CD4-positive, alpha-beta T cell treated with Interleukin-15 for 1 hour (primary cell): ENCODE measurements at regions not wholly inside any gene's neighbourhood (a gene's known extent, or its start where the extent isn't known, plus 50 kb on each side); places are given as distances from the start of the nearest gene placed in this dataset.

Experiments
- DNase-seq: peaks from one replicate; pipeline ENCODE4 v3.0.0-alpha.2; 2020

DNA sequence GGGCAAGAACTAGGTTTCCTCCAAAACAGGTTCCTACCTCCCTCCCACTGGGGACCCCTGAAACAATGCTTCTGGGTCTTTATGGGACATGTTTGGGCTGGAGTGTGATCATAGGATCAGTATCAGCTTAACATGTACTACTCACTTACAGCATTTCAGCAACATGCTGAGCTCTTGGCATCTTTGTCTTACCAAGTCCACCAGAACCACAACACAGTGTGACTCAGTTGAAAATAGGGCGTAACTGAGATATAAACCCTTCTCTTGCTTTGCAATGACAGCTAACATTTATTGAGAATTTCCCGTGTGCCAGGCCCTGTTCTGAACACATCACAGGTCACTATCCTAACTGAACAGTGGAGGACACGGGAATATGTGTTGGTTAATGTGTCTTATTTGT, 218.5 kb upstream of the LNX1 start:
- no peak for DNase-seq

DNA sequence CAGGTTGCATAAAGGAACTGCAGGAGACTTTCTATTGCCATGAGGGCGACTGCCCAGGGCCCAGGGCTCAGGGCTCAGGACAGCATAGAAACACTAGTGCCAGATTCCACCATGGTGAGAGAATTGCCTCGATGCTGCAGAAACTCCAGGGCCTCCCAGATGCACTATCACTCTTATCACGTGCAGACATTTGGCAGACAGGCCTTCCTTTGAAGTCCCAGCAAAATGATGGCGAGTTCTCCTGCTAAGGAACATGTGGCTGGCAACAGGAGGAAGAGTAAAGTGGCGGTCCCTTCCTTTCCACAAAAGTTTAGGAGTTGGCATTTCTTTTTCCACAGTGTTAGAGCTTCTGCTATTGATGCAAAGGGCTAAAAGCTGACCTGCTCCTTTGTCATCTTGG, 214.0 kb upstream of the LNX1 start:
- no peak for DNase-seq

DNA sequence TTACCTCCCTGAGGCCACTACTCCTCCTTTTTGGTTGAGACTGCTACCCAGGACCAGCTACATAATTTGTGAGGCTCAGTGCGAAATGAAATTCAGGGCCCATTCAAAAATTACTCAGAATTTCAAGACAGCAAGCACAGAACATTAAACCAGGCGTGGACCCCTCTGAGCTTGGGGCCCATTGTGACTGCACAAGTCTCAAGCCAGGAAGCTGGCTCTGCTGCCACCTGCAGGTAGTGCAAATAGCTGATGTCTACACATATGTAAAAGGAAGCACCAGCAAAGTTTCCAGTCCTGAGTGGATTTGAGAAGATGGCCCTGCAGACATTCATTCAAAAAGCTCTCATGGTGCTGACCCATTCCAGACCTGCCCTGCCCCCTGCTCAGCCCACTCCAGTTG, 213.4 kb upstream of the LNX1 start:
- no peak for DNase-seq

DNA sequence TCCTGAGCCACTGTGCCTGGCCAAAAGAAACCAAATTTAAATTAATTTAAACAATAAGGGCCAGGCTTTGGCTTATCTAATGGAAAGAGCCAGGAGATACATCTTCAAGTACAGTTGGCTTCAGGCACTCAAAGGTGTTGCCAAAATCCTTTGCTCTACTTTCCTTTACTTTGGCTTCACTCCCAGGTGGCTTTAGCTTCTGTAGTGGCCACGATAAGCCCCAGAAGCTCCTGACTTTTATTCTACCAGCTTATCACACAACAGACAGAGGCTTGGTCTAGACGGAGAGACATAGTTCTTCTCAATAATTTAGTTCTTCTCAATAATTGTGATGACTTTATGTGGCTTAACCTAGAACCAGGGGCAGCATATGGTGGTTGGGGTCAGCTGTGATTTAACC, 211.2 kb upstream of the LNX1 start:
- no peak for DNase-seq

DNA sequence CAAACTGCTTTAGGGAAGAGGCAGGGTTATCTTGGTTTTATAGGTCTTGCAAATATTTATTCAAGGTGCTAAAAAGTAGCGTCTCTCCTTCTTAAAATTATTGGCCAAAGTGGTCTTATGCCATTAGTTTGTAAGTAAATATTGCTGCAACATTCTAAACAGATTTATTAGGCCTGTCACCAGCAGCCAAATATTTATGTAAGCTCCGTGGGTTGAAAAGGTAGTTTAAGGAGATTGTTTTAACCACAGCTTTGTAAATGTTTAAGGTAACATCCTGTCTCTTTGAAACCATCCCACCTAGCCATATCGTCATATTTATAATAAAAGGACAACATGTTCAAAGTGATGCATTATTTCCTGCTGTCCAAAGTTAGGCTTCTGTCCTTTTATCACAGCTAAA, 210.1 kb upstream of the LNX1 start:
- no peak for DNase-seq

DNA sequence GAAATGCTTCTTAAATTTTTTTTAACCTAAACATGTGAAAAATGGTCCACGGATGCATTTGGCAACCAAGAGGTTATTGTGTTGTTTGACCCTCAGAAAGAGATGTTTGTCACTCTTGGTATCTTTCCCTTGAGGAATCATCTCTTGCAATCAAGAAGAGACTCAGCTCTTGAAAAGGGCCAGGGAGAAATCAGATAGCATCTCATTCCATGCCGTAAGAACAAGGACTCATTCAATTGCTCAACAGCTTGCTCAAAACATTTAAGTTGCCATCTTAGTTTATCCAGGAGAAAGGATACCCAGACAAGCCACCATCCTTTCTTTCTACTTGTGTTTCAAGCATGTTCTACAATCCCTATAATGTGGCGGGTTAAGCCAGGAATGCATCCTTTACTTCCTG, 209.5 kb upstream of the LNX1 start:
- DNase-seq = no peak

DNA sequence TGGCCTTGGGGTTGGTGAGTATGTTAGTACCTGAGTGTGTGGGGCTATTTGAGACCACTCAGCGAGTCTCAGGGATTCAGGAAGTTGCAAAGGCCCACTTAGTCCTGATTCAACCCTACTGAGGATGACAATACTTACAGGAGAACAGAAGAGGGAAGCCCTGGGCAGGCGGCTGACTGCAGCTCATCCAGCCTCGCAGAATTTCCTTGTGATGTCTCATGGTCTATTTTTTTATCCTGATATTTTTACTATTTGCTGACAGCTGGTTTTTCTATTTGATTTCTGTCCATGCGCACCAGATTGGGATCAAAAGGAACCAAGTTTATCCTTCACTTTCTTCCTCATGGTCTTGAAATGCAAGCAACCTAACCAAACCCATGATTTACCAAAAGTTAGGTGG, 201.8 kb upstream of the LNX1 start:
- no peak for DNase-seq

DNA sequence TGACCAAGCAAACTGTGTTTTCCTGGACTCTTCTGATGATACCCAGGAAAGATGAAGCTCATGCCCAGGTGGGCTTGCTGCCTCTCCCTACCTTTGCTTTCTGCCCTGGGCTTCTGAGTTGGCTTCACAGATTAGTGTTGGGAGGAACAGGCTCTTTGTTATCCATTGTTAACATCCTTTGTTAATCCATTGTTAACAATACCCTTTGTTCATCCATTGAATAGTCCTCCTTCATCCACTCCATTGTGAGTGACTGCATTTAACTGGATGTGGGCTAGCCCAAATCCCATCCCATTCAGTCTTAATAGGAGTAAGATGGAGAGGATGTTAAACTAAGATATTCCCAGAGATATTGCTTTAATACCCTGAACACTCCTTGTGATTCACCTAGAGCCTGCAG, 199.0 kb upstream of the LNX1 start:
- no peak for DNase-seq

DNA sequence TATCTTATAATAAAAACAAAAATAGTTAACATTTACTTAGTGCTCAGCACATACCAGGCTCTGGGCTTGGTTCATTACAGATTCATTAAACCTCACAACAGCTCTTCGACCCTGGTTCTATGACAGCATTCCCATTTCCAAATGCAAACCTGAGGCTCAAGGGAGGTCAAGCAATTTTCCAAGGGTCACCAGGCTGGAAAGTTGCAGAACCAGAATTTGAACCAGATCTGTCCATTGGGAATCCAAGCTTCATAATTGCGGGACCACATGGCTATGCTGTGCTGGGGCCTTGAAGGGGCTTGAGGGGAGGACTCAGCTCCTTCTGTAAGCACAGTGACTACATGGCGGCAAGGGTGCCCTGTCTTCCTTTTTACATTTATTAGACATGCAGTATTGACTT, 197.3 kb upstream of the LNX1 start:
- DNase-seq = no peak

DNA sequence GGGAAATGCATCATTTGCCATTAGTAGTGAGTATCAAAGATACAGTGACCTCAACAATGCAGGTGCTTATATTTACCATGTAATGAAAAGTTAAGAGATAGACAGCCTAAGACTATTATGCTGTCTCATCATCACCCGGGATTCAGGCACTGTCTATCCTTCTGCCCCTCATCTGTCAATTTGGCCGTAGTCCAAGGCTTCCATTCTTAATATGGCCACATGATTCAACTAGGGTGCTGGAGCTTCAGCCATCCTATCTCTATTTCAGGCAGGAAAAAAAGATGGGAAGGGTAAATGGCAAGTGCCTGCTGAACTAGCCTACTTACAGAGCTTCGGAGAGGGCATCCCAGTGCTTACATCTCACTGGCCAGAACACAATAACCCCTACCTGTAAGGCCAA, 196.7 kb upstream of the LNX1 start:
- no peak for DNase-seq

DNA sequence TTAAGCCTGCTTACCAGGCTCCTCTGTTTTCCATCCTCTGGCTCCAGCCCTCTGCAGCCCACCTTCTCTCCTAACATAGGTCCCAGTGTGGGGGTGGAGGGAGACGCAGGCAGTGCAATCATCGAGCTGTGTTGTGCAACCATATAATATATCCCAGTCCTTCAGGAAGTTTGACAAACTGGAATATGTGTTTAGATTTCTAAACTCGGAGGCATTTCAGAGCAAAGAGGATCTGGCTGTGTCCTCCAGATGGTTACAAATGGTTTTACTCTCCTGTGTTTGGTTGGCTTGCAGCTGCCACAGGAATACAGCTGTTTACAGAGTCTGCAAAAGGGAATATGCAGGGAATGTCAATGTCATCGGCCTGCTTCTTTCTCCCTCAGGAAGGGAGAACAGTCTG, 195.3 kb upstream of the LNX1 start:
- DNase-seq = no peak

DNA sequence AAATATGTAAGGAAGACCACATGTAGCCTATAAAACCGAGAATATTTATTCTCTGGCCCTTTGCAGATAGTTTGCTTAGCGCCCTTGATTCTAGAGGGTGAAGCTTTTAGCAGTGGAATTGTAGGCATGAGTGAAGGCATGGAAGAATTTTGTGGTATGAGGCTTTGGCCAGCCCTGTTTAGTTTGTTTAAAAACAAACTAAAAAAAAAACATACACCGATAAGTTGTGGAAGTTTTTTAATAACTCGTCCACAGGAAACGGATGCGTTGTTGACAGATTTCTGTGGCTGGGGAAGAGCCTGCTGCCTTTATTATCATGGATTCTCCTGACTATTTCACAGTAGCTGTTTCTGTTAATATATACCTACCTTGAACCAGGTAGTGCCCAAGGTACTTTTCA, 194.7 kb upstream of the LNX1 start:
- no peak for DNase-seq

DNA sequence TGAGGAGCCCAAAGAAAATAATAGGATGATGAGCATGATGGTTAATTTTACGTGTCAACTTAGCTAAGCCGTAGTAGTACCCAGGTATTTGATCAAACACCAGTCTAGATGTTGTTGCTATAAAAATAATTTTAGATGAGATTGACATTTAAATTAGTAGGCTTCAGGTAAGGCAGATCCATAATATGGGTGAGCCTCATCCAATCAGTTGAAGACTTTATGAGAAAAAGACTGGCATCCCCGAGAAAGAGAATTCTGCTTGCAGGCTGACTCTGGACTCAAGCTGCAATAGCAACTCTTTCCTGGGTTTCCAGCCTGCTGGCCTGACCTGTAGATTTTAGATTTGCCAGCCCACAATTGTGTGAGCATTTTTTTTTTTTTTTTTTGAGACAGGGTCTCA, 192.8 kb upstream of the LNX1 start:
- DNase-seq = no peak

DNA sequence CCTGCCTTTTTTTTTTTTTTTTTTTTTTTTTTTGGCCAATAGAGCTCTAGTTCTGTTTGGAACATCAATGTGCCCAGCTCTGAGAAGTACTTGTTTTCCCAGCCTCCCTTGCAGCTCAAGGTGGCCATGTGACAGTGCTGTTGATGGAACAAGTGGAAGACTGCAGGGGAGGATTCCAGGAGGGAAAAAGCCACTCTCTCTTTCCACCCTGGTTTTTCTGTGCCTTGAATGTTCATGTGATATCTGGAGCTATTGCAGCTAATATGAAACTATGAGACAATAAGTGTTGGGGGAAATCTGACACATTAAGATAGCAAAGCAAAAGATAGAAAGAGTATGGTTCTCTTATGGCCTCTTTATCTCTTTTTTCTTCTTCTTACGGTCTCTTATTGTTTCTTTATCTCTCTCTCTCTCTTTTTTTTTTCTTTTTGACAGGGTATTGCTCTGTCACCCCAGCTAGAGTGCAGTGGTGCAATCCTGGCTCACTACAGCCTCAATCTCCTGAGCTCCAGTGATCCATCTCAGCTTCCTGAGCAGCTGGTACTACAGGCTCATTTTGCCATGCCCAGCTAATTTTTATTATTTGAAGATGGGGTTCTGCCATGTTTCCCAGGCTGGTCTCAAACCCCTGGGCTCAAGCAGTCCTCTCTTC, 192.0 kb upstream of the LNX1 start:
- no peak for DNase-seq

DNA sequence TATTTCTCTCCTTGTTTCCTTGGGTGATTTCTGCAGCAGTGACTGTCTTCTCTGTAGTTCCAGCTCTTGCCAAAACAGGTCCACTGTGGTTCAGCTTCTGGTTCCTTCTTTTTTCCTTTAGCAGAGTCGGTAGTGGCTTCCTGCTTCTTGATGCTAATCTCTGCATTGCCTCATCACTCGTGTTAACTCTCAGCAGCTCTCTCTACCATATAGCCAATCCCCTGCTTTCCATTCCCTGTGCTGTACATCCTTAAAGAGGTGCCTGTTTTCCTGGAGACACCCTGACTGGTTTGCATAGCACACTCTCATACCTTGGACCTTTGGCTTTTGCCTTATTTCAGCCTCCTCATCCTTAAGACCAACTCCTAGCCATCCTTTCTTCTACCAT, 191.2 kb upstream of the LNX1 start:
- DNase-seq = no peak

DNA sequence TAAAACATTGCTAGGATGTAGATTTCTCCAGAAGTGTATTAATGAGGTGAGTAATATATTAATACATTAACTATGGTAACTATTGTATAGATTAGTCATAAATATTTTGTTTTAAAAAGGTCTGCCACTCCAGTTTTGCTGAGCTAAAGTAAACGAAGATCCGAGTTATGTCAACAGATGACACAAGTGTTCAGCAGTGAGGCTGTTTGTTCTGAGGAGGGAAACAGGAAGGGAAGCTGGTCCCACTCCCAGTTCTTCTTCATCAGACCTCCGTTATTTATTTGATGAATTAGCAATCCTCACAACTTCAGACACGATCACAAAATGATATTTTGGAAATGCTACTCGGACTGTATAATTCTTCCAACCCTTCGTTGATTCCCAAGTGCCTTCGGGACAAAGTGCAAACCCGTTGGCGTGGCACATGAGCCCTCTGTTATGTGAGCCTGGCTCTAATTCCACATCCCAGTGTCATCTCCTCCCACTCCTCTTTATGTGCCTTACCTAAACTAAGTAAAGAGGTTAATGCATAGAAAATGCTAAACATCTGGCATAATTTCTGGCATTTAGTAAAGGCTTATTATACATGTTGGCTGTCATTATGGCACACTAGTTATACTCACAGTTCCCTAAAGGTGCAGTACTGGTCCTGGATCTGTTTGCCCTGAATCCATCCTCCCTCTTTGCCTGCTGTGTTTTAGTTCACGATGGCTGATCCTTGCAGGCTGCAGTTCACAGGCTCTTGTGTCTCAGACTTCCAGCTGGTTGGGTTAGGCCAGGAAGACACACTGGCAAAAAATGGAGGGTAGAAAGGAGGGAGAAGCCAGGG, 190.6 kb upstream of the LNX1 start:
- no peak for DNase-seq

DNA sequence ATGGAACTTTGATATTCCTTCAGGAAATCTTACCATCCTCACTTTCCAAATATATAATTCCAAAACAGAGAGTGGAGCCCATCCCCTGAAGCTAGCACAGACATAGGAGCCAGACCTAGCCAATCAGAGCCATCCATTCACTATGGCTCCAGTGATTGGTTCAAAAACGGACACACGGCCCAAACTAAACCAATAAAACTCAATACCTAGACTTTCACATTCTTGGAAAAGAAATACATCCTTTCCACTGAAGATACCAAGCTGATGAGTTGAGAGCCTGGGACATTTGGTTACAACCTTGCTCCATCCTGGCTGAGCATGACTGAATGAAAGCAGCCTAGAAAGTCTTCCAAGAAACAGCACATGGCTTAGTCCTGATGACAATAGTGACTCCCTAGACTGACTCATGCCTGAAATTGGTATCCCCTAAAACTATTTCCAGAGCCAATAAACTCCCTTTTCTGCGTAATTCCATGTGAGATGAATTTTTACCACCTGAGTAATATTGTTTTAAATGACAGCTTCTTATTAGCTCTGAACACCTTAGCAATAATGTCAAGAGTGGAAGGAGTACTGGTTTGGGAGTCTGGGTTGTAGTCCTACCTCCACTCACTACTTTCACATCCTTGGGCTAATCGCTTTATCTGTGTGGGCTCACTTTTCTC, 189.6 kb upstream of the LNX1 start:
- no peak for DNase-seq

DNA sequence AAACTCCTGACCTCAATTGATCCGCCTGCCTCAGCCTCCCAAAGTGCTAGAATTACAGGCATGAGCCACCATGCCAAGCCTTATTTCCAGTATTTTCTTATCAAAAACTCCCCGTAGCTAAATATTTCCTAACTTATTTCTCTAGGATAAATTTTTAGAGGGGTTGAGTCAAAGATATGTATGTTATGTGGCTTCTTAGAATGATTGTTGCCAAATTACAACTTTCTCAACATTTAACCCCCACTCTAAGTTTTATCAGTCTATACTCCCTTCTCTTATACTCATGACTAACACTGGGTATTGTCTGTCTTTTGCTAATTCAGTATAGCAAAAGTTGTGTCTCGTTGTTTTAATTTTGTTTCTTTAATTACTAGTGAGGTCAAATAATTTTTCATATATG, 187.7 kb upstream of the LNX1 start:
- no peak for DNase-seq

DNA sequence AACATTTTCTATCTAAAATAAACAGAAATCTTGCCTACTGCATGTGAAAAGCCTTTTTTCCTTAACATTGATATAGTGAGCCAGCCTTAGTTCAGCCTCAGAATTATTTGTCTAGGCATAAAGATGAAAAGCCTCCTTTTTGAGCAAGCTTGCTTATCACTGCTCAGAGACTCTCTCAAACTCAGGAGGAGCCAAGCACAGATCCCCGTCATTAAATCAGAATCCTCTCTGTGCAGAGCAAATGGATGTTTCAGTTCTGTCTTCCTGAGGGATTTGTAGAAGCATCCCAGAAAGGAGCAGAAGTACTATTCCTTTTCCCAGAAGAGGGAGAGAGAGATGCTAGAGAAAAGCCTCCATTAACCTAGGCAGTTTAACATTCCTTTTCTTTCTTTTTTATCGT, 186.9 kb upstream of the LNX1 start:
- no peak for DNase-seq

DNA sequence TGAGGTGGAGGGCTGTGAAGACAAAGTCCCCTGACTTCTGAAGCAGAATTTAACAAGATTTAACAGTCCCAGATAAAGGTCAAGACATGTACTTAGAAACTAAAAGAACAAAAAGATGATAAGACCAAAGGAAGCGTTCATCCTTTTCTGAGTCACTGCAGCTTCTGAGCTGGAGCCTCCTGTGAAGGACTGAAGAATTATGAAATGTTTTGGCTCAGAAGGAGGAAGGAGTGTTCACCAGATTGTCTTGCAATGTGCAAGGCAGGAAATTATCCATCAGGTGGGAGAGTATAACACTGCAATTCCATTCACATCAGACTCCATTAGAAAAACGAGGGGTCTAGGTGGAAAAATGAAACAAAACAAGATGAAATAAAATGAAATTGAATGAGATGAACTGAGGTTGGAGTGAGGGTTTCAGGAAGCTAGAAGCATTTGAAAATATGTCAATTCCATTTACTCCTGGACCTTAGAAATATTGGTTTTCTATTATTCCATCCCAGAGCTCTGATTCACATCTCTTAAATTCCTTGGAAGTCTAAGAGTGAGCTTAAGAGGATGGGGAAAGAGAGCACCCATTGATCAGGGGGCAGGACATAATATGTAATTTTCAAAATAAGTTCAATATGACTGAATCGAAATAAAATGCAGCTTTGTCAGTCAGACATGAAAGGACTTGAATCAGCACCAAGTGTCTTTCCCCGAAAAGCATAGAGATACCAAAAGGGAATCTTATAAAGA, 186.1 kb upstream of the LNX1 start:
- no peak for DNase-seq

DNA sequence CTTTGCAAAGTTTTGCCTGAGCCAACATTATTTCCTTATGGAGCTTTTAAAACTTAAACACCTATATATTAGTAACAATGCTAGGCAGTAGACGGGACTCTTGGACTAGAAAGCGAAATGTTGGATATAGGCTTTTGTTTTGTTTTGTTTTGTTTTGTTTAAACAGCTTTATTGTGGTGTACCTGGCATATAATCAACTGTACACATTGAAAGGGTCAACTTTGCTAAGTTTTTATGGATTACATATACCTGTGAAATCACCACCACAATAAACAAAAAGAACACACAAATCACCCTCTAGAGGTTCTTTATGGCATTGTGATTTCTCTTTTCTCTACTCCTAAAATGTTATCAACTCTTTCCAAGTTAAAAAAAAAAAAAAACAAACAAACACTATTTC, 184.9 kb upstream of the LNX1 start:
- no peak for DNase-seq

DNA sequence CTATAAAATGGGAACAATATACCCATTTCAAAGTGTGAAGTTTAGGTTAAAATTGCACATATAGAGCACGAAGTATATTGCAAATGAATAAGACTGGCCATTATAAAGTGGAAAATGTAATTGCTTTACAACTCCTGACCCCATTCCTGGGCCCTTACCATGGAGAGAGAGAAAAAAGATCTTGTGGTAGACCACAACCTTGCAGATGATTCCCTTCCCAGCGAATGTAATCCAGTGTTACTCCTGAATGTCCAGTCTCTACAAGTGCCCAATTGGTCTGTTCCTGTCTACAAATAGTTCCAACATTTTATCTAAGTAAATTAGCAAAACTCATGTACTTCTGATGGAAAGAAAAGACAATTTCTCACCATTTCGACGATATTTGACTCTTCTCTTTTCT, 184.1 kb upstream of the LNX1 start:
- DNase-seq = no peak

DNA sequence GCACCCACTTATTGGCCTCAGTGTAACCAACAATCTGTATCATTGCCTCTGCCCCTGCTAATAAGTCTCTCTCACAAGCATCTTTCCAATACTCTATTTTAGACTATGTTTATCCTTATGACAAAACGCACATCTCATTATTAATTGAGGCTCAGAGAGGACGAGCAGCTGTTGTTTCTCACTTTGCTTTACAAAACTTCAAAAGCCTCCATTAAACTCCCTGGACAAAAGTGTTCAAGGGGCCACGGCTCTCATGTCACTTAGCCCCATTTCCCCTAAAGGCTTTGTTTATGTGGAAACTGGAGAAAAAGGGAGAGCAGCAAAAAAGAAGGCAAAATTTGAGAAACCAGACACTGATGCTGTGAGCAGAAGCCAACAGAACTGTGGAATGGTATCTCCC, 180.0 kb upstream of the LNX1 start:
- DNase-seq = no peak

DNA sequence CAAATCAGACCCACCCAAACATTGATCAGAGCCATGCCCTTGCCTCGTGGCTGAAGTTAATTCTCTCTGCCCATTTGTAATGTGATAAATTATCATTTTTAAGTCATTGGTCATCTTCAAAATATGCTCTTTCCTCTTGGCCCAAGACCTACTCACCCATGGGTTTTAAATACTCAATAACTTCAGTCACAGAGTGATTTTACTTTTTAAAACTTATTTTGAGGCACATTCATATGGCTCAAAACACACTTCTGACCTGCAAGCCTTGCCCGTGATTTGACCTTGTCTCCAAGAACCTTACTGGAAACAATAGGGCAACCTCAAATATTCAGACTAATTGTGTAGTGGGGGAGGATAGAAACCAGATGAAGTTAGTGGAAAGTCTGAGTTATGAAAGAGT, 176.2 kb upstream of the LNX1 start:
- DNase-seq = no peak
